HCT116 (cell line): ENCODE measurements at regions not wholly inside any gene's neighbourhood (a gene's known extent, or its start where the extent isn't known, plus 50 kb on each side); places are given as distances from the start of the nearest gene placed in this dataset.
A peak's percentile ranks its signal among the peaks of the same experiment; 100 is the strongest.
"Not testable (repeated sequence)": the region's sequence is repeated elsewhere in the genome, so short reads cannot be mapped to it uniquely, and the experiment has no call there.

Experiments used
- ATAC-seq: fragments of 200-7000 bp; cut with Tn5 transposase; 2 replicates; pipeline ENCODE4 v1.9.1; 2020; ENCODE audit warnings: mild to moderate bottlenecking, moderate library complexity
- BruUV-seq: library from RNA; stranded (reverse); fragments of 400-500 nt; replicated peaks from 2 replicates; lab custom pipeline; 2021; lab: Mats Ljungman, UMichigan
- CTCF ChIA-PET: fragments of 300-600 bp; sonication (Branson Sonifier 250); formaldehyde crosslinking; loops from one replicate; lab custom pipeline; 2021; ENCODE audit warnings: antibody characterized with exemption; lab: Charles Lee
- POLR2A ChIA-PET: fragments of 300-600, 350-600 bp; sonication (Branson Sonifier 250); formaldehyde crosslinking; loops from one replicate; lab custom pipeline; 2021; ENCODE audit warnings: antibody characterized with exemption; lab: Charles Lee
- RAD21 ChIA-PET, 2 experiments: fragments of 300-600 bp; sonication (Branson Sonifier 250); formaldehyde crosslinking; loops; one replicate each; lab custom pipeline; 2023; ENCODE audit warnings: low total read pairs in 2 of 2; ENCODE audit not compliant: uncharacterized antibody in 2 of 2, unreplicated experiment in 2 of 2, low non-redundant PET in 1 of 2; lab: Charles Lee
- DNase-seq: peaks from one replicate; pipeline ENCODE4 v3.0.0-alpha.2; 2010; ENCODE audit warnings: low read depth, low spot score
- H2AFZ ChIP-seq: fragments of 200-600 bp; shearing (Covaris generic), sonication (generic); 2 replicates; pipeline ENCODE4 v1.6.1; 2017; ENCODE audit warnings: low read depth, mixed run types, mixed read lengths, antibody characterized with exemption, low read length; ENCODE audit not compliant: poor library complexity, severe bottlenecking
- H3K27ac ChIP-seq: 2 replicates; pipeline ENCODE4 v1.5.1; 2012; ENCODE audit warnings: low read depth, low read length
- H3K27me3 ChIP-seq: fragments of 200-600 bp; sonication (generic); 2 replicates; pipeline ENCODE4 v1.6.1; 2016; ENCODE audit warnings: mixed run types, low read length, mixed read lengths; ENCODE audit not compliant: insufficient read depth
- H3K36me3 ChIP-seq, 2 experiments: fragments of 200-500 bp in 1 of 2; fragments of 200-600 bp in 1 of 2; sonication (Bioruptor generic) in 1 of 2; sonication (generic) in 1 of 2; 2 replicates each; pipeline versions ENCODE4 v1.5.1 to v1.6.1; 2014 to 2016; ENCODE audit warnings: low read length in 2 of 2, inconsistent platforms in 1 of 2, mixed read lengths in 1 of 2, mixed run types in 1 of 2; ENCODE audit not compliant: insufficient read depth in 2 of 2, control insufficient read depth in 1 of 2
- H3K4me1 ChIP-seq, 2 experiments: fragments of 200-600 bp in 1 of 2; sonication (generic) in 1 of 2; 2 replicates each; pipeline versions ENCODE4 v1.5.1 to v1.6.1; 2012 to 2017; ENCODE audit warnings: low read length in 2 of 2, inconsistent platforms in 1 of 2, mild to moderate bottlenecking in 1 of 2, mixed read lengths in 1 of 2, mixed run types in 1 of 2, moderate library complexity in 1 of 2; ENCODE audit not compliant: insufficient read depth in 2 of 2, control insufficient read depth in 1 of 2
- H3K4me2 ChIP-seq: fragments of 200-600 bp; sonication (generic); 2 replicates; pipeline ENCODE4 v1.6.1; 2017; ENCODE audit warnings: mixed run types, low read length, mixed read lengths
- H3K4me3 ChIP-seq, 2 experiments: fragments of 200-600 bp in 1 of 2; sonication (generic) in 1 of 2; replicated peaks in 1 of 2; 2 replicates each; pipeline ENCODE4 v1.5.1; 2011 to 2016; ENCODE audit warnings: low read length in 2 of 2, control low read depth in 1 of 2, low read depth in 1 of 2, mild to moderate bottlenecking in 1 of 2, mixed read lengths in 1 of 2, mixed run types in 1 of 2
- H3K79me2 ChIP-seq: fragments of 200-600 bp; sonication (generic); 2 replicates; pipeline ENCODE4 v1.6.1; 2017; ENCODE audit warnings: mild to moderate bottlenecking, mixed run types, low read length, moderate library complexity, mixed read lengths; ENCODE audit not compliant: insufficient read depth
- H3K9ac ChIP-seq: fragments of 200-600 bp; sonication (generic); 2 replicates; pipeline ENCODE4 v1.6.1; 2016; ENCODE audit warnings: low read length, mixed read lengths
- H3K9me2 ChIP-seq: fragments of 200-600 bp; sonication (generic), shearing (Covaris generic); 2 replicates; pipeline ENCODE4 v1.6.1; 2017; ENCODE audit warnings: mixed run types, mild to moderate bottlenecking, moderate library complexity; ENCODE audit not compliant: insufficient read depth
- H3K9me3 ChIP-seq, 2 experiments: fragments of 200-500 bp in 1 of 2; fragments of 200-600 bp in 1 of 2; sonication (Bioruptor generic) in 1 of 2; sonication (generic) in 1 of 2; 2 replicates each; pipeline ENCODE4 v1.6.1; 2014 to 2017; ENCODE audit warnings: low read length in 2 of 2, mixed read lengths in 2 of 2, inconsistent platforms in 1 of 2, low read depth in 1 of 2, mild to moderate bottlenecking in 1 of 2, mixed run types in 1 of 2, moderate library complexity in 1 of 2; ENCODE audit not compliant: control insufficient read depth in 1 of 2, insufficient read depth in 1 of 2
- H4K20me1 ChIP-seq: fragments of 200-600 bp; sonication (generic), shearing (Covaris generic); 2 replicates; pipeline ENCODE4 v1.6.1; 2017; ENCODE audit warnings: mixed run types, mild to moderate bottlenecking, moderate library complexity; ENCODE audit not compliant: insufficient read depth
- CBX3 ChIP-seq: IDR thresholded peaks from 2 replicates; pipeline ENCODE4 v1.6.1; 2012; ENCODE audit warnings: low read depth
- CEBPB ChIP-seq: IDR thresholded peaks from 2 replicates; pipeline ENCODE4 v1.6.1; 2012; ENCODE audit warnings: low read depth
- EGR1 ChIP-seq: IDR thresholded peaks from 2 replicates; pipeline ENCODE4 v1.6.1; 2012; ENCODE audit warnings: low read depth
- ELF1 ChIP-seq: IDR thresholded peaks from 2 replicates; pipeline ENCODE4 v1.6.1; 2012; ENCODE audit warnings: low read depth, borderline replicate concordance
- EZH2 ChIP-seq: fragments of 200-600 bp; sonication (generic); IDR thresholded peaks from 2 replicates; pipeline ENCODE4 v1.6.1; 2017; ENCODE audit warnings: antibody characterized with exemption, mixed run types
- EZH2phosphoT487 ChIP-seq: fragments of 200-600 bp; IDR thresholded peaks from 2 replicates; pipeline ENCODE4 v1.6.1; 2018; ENCODE audit warnings: antibody characterized with exemption, borderline replicate concordance
- FOSL1 ChIP-seq: IDR thresholded peaks from 2 replicates; pipeline ENCODE4 v1.6.1; 2012; ENCODE audit warnings: low read depth
- JUND ChIP-seq: IDR thresholded peaks from 2 replicates; pipeline ENCODE4 v1.6.1; 2012
- POLR2A ChIP-seq: IDR thresholded peaks from 2 replicates; pipeline ENCODE4 v1.7.0; 2011; ENCODE audit warnings: borderline replicate concordance; ENCODE audit not compliant: insufficient read depth, insufficient read length; ENCODE audit errors: extremely low read depth
- POLR2AphosphoS5 ChIP-seq: IDR thresholded peaks from 2 replicates; pipeline ENCODE4 v1.6.1; 2011; ENCODE audit warnings: mild to moderate bottlenecking, low read depth, low read length, moderate library complexity
- RAD21 ChIP-seq: IDR thresholded peaks from 2 replicates; pipeline ENCODE4 v1.6.1; 2012; ENCODE audit warnings: low read depth, mild to moderate bottlenecking
- TCF7L2 ChIP-seq: IDR thresholded peaks from 2 replicates; pipeline ENCODE4 v1.7.0; 2011; ENCODE audit warnings: borderline replicate concordance, inconsistent platforms; ENCODE audit not compliant: insufficient read depth, insufficient read length; ENCODE audit errors: extremely low read depth
- intact Hi-C: fragments of 100-400 bp; cut with micrococcal nuclease; formaldehyde crosslinking; loops from 2 replicates; pipeline ENCODE4 v1.10.0; 2022
- TF ChIP-seq, protein P1 (sequence below), 3 experiments: fragments of 200-600 bp in 1 of 3; sonication (generic) in 1 of 3; IDR thresholded peaks in 2 of 3; conservative IDR thresholded peaks in 1 of 3; 2 replicates each; pipeline ENCODE4 v1.5.1; 2012 to 2017; ENCODE audit warnings: low read depth in 2 of 3, low read length in 2 of 3, antibody characterized with exemption in 1 of 3, borderline replicate concordance in 1 of 3, control low read depth in 1 of 3, mild to moderate bottlenecking in 1 of 3, mixed read lengths in 1 of 3, mixed run types in 1 of 3, moderate library complexity in 1 of 3; ENCODE audit not compliant: insufficient read depth in 1 of 3
- TF ChIP-seq, protein P2 (sequence below): IDR thresholded peaks from 2 replicates; pipeline ENCODE4 v1.6.1; 2012

DNA sequence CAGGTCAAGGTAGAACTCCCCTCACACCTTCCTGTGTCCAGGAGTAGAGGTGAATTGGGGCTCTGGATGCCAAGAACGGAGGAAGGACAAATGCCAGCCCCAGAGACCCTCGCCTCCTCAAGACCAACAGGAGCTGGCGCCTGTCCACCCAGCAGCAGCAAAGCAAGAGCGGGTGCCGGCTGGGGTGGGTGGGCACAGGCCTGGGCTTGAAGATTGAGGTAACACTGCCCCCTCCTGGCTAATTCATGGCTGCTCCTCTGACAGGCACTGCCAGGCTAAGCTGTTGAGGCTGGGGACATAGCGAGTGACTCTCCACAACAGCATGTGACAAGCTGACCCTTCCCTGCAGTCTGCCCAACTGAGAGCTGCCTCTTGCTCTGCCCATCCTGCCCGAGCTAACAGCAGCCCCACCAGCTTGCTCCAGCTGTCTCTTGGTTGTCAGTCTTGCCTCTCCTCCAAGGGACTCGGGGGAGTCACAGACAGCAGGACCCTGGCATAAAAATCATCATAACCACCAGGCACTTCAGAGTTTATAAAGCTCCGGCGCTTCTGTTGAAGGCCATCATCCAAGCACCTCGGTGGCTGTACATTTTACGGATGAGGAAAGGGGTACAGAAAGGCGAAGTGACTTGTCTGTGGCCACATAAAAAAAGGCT is 202.3 kb downstream of the TBC1D2B start:
- H3K27ac ChIP-seq, BruUV-seq, H2AFZ ChIP-seq, H3K9me3 ChIP-seq, H3K4me3 ChIP-seq, H3K4me2 ChIP-seq, H3K27me3 ChIP-seq, H4K20me1 ChIP-seq, H3K79me2 ChIP-seq, H3K4me1 ChIP-seq, H3K9ac ChIP-seq, H3K9me2 ChIP-seq, H3K36me3 ChIP-seq: not testable (repeated sequence)
- DNase-seq: peak; percentile 52
- intact Hi-C loops: loop anchor here (1.0 kb wide), 1 partner anchor 242 kb away; no protein-coding TSS in a partner anchor
- peak; percentile 67 for TF ChIP-seq RAD21
- TF ChIP-seq, protein P1, sequence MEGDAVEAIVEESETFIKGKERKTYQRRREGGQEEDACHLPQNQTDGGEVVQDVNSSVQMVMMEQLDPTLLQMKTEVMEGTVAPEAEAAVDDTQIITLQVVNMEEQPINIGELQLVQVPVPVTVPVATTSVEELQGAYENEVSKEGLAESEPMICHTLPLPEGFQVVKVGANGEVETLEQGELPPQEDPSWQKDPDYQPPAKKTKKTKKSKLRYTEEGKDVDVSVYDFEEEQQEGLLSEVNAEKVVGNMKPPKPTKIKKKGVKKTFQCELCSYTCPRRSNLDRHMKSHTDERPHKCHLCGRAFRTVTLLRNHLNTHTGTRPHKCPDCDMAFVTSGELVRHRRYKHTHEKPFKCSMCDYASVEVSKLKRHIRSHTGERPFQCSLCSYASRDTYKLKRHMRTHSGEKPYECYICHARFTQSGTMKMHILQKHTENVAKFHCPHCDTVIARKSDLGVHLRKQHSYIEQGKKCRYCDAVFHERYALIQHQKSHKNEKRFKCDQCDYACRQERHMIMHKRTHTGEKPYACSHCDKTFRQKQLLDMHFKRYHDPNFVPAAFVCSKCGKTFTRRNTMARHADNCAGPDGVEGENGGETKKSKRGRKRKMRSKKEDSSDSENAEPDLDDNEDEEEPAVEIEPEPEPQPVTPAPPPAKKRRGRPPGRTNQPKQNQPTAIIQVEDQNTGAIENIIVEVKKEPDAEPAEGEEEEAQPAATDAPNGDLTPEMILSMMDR (IDR thresholded peaks at IDR 0.05 in 2 of 3, conservative IDR thresholded peaks at IDR 0.05 in 1 of 3; ENCODE audit: borderline replicate concordance in 1 of 3, insufficient read depth in 1 of 3, low read depth in 2 of 3, low read length in 2 of 3): peak; percentile 55 to 73 (median 69)
- peak; percentile 83 for ATAC-seq
- POLR2A ChIA-PET: interaction anchor here (0.6 kb wide), 1 partner anchor 949 kb away, joined by 3 read pairs; no protein-coding TSS in a partner anchor
- RAD21 ChIA-PET: interaction anchor here (0.7 to 1.0 kb wide), 3 partner anchors 54 to 268 kb away, joined by 3 to 9 read pairs (median 3); partner anchors contain the start of gene LINGO1 (in 1 of the 2)
- CTCF ChIA-PET: interaction anchor here (0.6 to 1.4 kb wide), 10 partner anchors 54 to 688 kb away, joined by 3 to 10 read pairs (median 4); partner anchors contain the start of gene LINGO1

DNA sequence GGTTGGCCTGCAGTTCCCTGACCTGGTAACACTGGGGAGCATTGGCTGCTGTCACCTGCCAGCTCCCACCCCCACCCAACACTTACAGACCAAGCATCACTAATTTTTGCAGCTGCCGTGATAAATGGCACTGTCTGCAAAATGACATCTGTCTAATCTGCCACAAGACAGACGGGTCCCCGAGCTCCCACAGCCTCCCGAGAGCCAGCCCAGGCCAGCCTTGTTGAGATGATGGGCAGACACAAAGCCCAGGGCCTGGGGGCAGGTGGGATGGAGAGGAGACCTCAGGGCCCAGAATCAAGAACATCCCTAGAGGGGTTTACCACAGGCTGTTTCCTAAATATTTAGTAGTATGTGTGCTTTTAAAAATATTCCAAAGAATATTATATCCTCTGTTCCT is 203.4 kb downstream of the TBC1D2B start:
- RAD21 ChIA-PET: no interaction called here
- CTCF ChIA-PET: interaction anchor here (1.4 kb wide), 1 partner anchor 239 kb away, joined by 5 read pairs; no protein-coding TSS in a partner anchor
- TF ChIP-seq TCF7L2 (no peak), POLR2A (no peak), EZH2 (no peak), FOSL1 (no peak), ELF1 (no peak), EGR1 (no peak), CEBPB (no peak), JUND (no peak), EZH2phosphoT487 (no peak), CBX3 (no peak), POLR2AphosphoS5 (no peak)
- TF ChIP-seq, protein P1 (IDR thresholded peaks at IDR 0.05 in 2 of 3, conservative IDR thresholded peaks at IDR 0.05 in 1 of 3; ENCODE audit: borderline replicate concordance in 1 of 3, insufficient read depth in 1 of 3, low read depth in 2 of 3, low read length in 2 of 3): no peak
- TF ChIP-seq, protein P2, sequence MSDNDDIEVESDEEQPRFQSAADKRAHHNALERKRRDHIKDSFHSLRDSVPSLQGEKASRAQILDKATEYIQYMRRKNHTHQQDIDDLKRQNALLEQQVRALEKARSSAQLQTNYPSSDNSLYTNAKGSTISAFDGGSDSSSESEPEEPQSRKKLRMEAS: no peak

More for the DNA sequence above, 203.4 kb downstream of the TBC1D2B start:
- POLR2A ChIA-PET: no interaction called here
- no peaks in the 10 kb centered on the region for H4K20me1 ChIP-seq
- ATAC-seq: no peak
- DNase-seq: no peak
- no peaks in the 10 kb centered on the region for H3K79me2 ChIP-seq
- BruUV-seq: no TSS peak
- H3K9me2 ChIP-seq: no peaks in the 10 kb centered on the region
- no peaks in the 10 kb centered on the region for H3K27me3 ChIP-seq
- no peak overlapping the region for H3K4me3 ChIP-seq
- intact Hi-C loops: loop anchor here (5.0 kb wide), 1 partner anchor 217 kb away; no protein-coding TSS in a partner anchor
- H2AFZ ChIP-seq: no peak overlapping the region
- no peak overlapping the region for H3K9ac ChIP-seq
- no peak overlapping the region for H3K4me2 ChIP-seq
- peaks cover 0 to 7% of the 10 kb centered on the region in 2 experiments; a peak in 1 of 4 replicates for H3K4me1 ChIP-seq
- no peaks in the 10 kb centered on the region for H3K36me3 ChIP-seq
- no peaks in the 10 kb centered on the region for H3K9me3 ChIP-seq
- no peak overlapping the region for H3K27ac ChIP-seq
